GM12864 (cell line): ENCODE measurements at regions not wholly inside any gene's neighbourhood (a gene's known extent, or its start where the extent isn't known, plus 50 kb on each side); places are given as distances from the start of the nearest gene placed in this dataset.

Experiments used
- DNase-seq: peaks from one replicate; pipeline ENCODE4 v3.0.0-alpha.2; 2011; ENCODE audit warnings: low read depth
- H3K4me3 ChIP-seq: 2 replicates; pipeline ENCODE4 v1.5.1; 2011; ENCODE audit warnings: mild to moderate bottlenecking, low read depth, low read length, control low read depth
- CTCF ChIP-seq: IDR thresholded peaks from 2 replicates; pipeline ENCODE4 v1.5.1; 2011; ENCODE audit warnings: low read depth, mild to moderate bottlenecking, moderate library complexity, low read length, control low read depth, inconsistent platforms; ENCODE audit errors: missing control alignments

DNA sequence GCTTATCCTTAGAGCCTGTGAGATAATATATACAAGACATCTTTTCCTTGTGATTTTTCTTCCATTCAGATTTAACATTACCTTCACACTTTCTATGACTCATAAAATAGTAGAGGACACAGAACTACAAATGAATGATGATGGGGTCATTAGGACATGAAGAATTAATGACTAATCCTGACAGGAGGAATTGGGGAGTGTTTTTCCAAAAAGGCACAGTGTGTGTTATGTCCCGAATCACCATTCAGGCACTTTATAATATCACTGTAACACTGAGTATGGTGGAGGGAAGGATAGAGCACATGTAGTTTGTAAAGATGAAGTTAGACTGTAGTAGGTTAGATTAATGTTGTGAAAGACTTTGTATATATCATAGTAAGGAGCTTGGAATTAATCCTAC, 391.3 kb downstream of the JRKL start:
- no peak for TF ChIP-seq CTCF
- H3K4me3 ChIP-seq = no peak overlapping the region
- DNase-seq = no peak

DNA sequence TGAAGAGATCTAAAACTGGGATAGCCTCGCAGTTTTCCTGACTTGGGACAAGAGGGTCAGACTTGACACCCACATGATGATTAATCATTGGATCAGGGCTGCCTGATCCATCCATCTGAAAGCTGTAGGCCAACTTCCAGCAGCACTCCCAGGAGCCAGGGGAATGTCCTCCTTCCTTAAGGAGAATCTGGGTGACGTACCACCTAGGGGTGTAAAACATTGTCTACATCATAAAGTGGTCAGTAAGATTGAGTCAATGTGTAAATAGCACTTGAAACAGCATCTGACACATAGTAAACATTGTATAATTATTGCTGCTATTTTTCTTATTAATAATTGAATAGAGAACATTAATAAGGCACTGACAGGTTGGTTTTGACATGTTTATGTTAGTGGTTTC, 392.8 kb downstream of the JRKL start:
- DNase-seq = no peak
- H3K4me3 ChIP-seq = no peak overlapping the region
- TF ChIP-seq CTCF = no peak

GRCh38 chr11:96783311-96783710, 393.5 kb downstream of the JRKL start:
- H3K4me3 ChIP-seq = no peak overlapping the region
- no peak for DNase-seq
- TF ChIP-seq CTCF = no peak

GRCh38 chr11:96785073-96785472, 395.3 kb downstream of the JRKL start:
- H3K4me3 ChIP-seq = no peak overlapping the region
- no peak for TF ChIP-seq CTCF
- DNase-seq = no peak

DNA sequence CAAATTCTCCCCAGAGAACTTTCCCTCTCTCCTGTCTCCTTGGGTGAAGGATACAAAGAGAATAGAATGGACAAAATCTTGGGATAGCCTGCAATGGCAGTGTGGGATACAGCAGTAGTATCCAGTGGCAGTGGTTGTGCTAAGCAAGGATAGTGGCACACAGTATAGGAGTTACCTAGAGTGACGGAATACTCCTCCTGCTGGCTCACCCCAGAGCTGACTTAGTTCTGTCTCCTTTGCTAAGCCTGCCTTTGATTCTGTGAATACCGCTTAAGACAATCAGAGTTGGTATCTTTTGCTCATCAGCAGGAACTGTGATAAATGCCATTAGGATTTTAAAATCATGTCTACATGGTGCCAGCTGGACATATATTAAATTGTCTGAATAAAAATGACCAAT, 404.3 kb downstream of the JRKL start:
- H3K4me3 ChIP-seq = no peak overlapping the region
- no peak for DNase-seq
- TF ChIP-seq CTCF = no peak

DNA sequence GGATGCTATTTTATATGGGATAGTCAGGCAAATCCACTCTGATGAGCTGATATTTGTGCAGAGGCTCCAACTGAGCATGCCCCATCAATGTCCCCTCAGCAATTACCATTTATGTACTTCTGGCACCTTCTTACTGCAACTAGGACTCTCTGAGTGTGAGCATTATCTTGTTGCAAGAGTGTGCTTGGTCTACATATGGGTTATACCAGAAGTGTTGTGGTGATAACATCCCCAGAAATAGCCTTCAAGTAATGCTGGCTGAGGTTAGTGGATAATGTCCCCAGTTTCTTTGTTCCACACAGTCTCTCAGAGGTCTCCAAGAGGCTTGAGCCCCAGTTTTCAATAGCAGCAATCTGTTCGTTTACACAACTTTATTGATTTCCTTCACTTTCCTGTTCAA, 408.6 kb downstream of the JRKL start:
- H3K4me3 ChIP-seq = no peak overlapping the region
- TF ChIP-seq CTCF = no peak
- no peak for DNase-seq

DNA sequence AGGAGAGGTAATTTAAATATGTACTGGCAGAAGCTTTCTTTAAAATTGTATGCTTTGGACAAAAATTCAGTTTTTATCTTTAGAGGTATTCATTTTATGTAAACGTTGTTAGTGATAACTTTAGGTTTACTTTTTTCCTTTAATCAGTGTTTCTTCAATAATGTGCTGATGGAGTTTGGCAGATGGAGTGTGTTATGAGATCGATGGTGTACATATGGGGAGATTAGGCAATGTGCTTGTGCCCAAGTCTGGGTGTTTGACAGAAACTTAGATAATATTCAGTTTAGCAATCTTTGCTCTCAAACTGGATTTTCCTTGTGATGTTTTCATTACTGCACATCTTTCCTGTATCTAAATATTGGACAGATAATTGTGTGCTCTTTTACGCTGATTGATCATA, 425.4 kb downstream of the JRKL start:
- no peak for TF ChIP-seq CTCF
- DNase-seq = no peak
- H3K4me3 ChIP-seq = no peak overlapping the region
